ENCODE measurements at regions not wholly inside any gene's neighbourhood (a gene's known extent, or its start where the extent isn't known, plus 50 kb on each side); places are given as distances from the start of the nearest gene placed in this dataset.
"Not testable (repeated sequence)": the region's sequence is repeated elsewhere in the genome, so short reads cannot be mapped to it uniquely, and the experiment has no call there.

DNA sequence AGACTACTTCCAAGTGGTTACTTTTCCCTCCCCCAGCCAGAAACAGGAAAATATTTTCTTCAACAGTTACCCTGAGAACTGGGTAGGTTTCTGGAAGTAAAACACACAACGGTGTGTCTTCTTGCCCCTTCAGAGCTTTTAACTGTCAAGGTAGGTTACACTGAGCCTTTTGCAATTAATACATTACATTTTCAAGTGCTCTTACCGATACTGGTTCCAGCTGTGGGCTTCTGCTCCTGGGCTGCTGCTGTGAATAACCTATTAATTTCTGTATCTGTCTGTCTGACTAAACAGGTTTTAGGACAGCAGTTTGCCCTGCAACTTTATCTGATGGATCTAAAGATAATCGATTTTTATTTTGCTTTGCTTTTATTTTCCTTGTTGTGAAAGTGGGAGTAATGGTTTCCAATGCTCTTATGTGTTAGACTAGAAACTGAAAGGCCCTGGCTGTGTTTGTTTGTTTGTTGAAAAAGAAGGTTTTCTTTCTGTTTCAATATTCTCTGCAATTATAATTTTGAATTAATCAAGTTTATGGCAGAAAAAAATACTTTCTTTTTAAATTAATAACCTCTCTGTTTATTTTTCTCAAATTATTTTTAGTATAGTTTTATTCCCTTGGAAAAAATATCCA is 196.7 kb upstream of the SLITRK6 start:
- Histone ChIP-seq H3K27ac (ENCODE audit: low read depth, low read length) (no peak overlapping the region), H3K4me1 (ENCODE audit: control insufficient read depth in 5 of 5, insufficient read depth in 5 of 5, low read length in 5 of 5) (no peaks in the 10 kb centered on the region), H3K27me3 (ENCODE audit: control insufficient read depth in 5 of 5, insufficient read depth in 4 of 5, low read length in 5 of 5) (no peaks in the 10 kb centered on the region), H3K9me3 (ENCODE audit: control insufficient read depth in 5 of 5, low read length in 5 of 5) (no peaks in the 10 kb centered on the region), H3K4me3 (ENCODE audit: low read depth in 1 of 5, low read length in 5 of 5) (no peak overlapping the region), H3K9ac (ENCODE audit: low read length in 5 of 5) (no peak overlapping the region), H3K36me3 (ENCODE audit: control insufficient read depth in 5 of 5, insufficient read depth in 5 of 5, low read length in 5 of 5) (no peaks in the 10 kb centered on the region)

DNA sequence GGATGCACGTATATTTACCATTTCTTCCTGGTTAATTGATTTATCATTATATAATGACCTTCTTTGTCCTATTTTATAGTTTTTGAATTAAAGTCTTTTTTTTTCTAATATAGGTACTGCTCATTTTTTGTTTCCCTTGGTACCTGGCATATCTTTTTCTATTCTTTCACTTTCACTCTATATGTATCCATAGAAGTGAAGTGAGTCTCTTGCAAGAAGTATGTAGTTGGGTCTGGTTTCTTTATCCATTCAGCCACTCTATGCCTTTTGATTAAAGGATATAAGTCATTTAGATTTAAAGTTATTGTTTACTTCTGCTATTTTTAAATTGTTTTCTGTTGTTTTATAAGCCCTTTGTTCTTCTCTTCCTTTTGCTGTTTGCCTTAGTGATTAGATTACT is 194.3 kb upstream of the SLITRK6 start:
- no peaks in the 10 kb centered on the region for H3K4me1 ChIP-seq (ENCODE audit: control insufficient read depth in 5 of 5, insufficient read depth in 5 of 5, low read length in 5 of 5)
- no peaks in the 10 kb centered on the region for H3K9me3 ChIP-seq (ENCODE audit: control insufficient read depth in 5 of 5, low read length in 5 of 5)
- no peak overlapping the region for H3K4me3 ChIP-seq (ENCODE audit: low read depth in 1 of 5, low read length in 5 of 5)
- H3K36me3 ChIP-seq (ENCODE audit: control insufficient read depth in 5 of 5, insufficient read depth in 5 of 5, low read length in 5 of 5): no peaks in the 10 kb centered on the region
- H3K27me3 ChIP-seq (ENCODE audit: control insufficient read depth in 5 of 5, insufficient read depth in 4 of 5, low read length in 5 of 5): no peaks in the 10 kb centered on the region
- H3K27ac ChIP-seq (ENCODE audit: low read depth, low read length): no peak overlapping the region
- H3K9ac ChIP-seq (ENCODE audit: low read length in 5 of 5): no peak overlapping the region

DNA sequence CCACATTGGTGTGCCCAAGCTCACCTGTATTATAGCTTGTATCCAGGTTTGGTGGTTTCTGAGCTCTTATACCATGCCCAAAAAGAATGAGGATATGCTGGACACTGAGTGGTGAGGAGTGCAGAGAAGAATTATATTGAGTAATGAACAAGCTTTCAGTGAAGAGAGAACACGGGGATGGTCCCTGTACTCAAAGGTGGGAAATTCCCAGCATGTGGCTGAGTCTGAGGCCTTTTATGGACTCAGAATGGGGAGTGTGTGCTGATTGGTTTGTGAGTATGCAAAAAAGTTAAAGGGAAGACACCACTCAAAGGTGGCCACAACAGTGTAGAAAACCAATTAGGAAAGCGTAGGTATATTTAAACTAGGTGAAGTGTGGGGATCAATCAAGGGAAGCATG is 191.2 kb upstream of the SLITRK6 start:
- Histone ChIP-seq H3K36me3 (ENCODE audit: control insufficient read depth in 5 of 5, insufficient read depth in 5 of 5, low read length in 5 of 5) (no peaks in the 10 kb centered on the region), H3K27ac (ENCODE audit: low read depth, low read length) (no peak overlapping the region)

DNA sequence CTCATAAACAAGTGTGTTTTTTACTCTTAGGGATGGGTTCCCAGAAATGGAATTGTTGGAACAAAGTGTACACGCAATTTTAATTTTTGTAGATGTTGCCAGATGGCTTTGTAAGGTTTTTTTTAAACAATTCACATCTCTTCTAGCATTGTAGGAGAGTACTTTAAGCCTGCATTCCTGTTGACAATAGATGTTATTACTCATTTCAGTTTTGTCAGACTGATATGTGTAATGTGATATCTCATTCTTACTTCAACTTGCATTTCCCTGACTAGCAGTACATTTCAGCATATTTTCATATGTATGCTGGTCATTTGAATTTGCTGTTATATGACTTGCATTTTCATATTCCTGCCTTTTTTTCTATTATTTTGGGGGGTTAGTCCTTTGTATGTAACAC is 186.6 kb upstream of the SLITRK6 start:
- Histone ChIP-seq H3K4me1 (ENCODE audit: control insufficient read depth in 5 of 5, insufficient read depth in 5 of 5, low read length in 5 of 5) (no peaks in the 10 kb centered on the region), H3K36me3 (ENCODE audit: control insufficient read depth in 5 of 5, insufficient read depth in 5 of 5, low read length in 5 of 5) (no peaks in the 10 kb centered on the region)

More for the DNA sequence above, 191.2 kb upstream of the SLITRK6 start:
- Histone ChIP-seq H3K4me1 (ENCODE audit: control insufficient read depth in 5 of 5, insufficient read depth in 5 of 5, low read length in 5 of 5) (no peaks in the 10 kb centered on the region), H3K27me3 (ENCODE audit: control insufficient read depth in 5 of 5, insufficient read depth in 4 of 5, low read length in 5 of 5) (no peaks in the 10 kb centered on the region), H3K4me3 (ENCODE audit: low read depth in 1 of 5, low read length in 5 of 5) (no peak overlapping the region), H3K9ac (ENCODE audit: low read length in 5 of 5) (no peak overlapping the region), H3K9me3 (ENCODE audit: control insufficient read depth in 5 of 5, low read length in 5 of 5) (no peaks in the 10 kb centered on the region)

DNA sequence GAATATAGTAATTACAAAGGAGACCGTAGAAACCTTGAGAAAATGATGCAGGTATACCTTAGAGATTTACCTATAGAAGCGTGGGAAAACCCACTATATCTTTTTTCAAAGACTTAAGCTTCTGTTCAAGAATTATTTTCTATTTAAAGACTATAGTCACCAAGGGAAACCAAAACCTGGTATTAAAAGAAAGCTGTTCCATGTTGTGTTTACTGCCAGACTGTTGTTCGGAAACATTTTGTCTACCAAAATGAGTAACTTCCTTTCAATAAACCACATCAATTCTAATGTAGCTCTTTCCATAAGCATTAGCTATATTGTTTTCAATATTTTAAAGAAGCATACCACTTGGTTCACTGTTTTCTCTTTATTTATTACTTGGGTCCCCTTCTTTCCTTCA is 182.9 kb upstream of the SLITRK6 start:
- no peak overlapping the region for H3K9ac ChIP-seq (ENCODE audit: low read length in 5 of 5)
- H3K27me3 ChIP-seq (ENCODE audit: control insufficient read depth in 5 of 5, insufficient read depth in 4 of 5, low read length in 5 of 5): no peaks in the 10 kb centered on the region
- H3K36me3 ChIP-seq (ENCODE audit: control insufficient read depth in 5 of 5, insufficient read depth in 5 of 5, low read length in 5 of 5): no peaks in the 10 kb centered on the region
- no peak overlapping the region for H3K27ac ChIP-seq (ENCODE audit: low read depth, low read length)
- H3K4me1 ChIP-seq (ENCODE audit: control insufficient read depth in 5 of 5, insufficient read depth in 5 of 5, low read length in 5 of 5): no peaks in the 10 kb centered on the region
- no peak overlapping the region for H3K4me3 ChIP-seq (ENCODE audit: low read depth in 1 of 5, low read length in 5 of 5)
- H3K9me3 ChIP-seq (ENCODE audit: control insufficient read depth in 5 of 5, low read length in 5 of 5): peaks cover 0 to 4% (median 0%) of the 10 kb centered on the region in 5 donors

More for the DNA sequence above, 186.6 kb upstream of the SLITRK6 start:
- Histone ChIP-seq H3K27me3 (ENCODE audit: control insufficient read depth in 5 of 5, insufficient read depth in 4 of 5, low read length in 5 of 5) (no peaks in the 10 kb centered on the region), H3K4me3 (ENCODE audit: low read depth in 1 of 5, low read length in 5 of 5) (no peak overlapping the region), H3K9ac (ENCODE audit: low read length in 5 of 5) (no peak overlapping the region), H3K9me3 (ENCODE audit: control insufficient read depth in 5 of 5, low read length in 5 of 5) (no peaks in the 10 kb centered on the region), H3K27ac (ENCODE audit: low read depth, low read length) (no peak overlapping the region)

DNA sequence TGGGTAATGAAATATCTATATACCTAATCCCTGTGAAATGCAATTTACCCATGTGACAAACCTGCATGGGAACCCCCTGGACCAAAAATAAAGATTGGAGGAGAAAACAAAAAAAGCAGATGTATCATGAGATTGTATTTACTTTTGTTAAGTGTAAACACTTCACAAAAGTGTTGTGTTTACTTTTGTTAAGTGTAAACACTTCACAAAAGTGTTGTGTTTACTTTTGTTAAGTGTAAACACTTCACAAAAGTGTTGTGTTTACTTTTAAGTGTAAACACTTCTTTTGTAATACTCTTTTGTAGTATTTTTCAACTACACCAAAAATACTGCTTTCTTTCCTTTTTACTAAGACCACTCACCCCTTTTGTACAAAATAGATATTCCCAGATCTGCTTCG is 181.2 kb upstream of the SLITRK6 start:
- H3K9me3 ChIP-seq (ENCODE audit: control insufficient read depth in 5 of 5, low read length in 5 of 5); H3K27ac ChIP-seq (ENCODE audit: low read depth, low read length); H3K36me3 ChIP-seq (ENCODE audit: control insufficient read depth in 5 of 5, insufficient read depth in 5 of 5, low read length in 5 of 5); H3K4me1 ChIP-seq (ENCODE audit: control insufficient read depth in 5 of 5, insufficient read depth in 5 of 5, low read length in 5 of 5); H3K4me3 ChIP-seq (ENCODE audit: low read depth in 1 of 5, low read length in 5 of 5); H3K9ac ChIP-seq (ENCODE audit: low read length in 5 of 5); H3K27me3 ChIP-seq (ENCODE audit: control insufficient read depth in 5 of 5, insufficient read depth in 4 of 5, low read length in 5 of 5): not testable (repeated sequence)

DNA sequence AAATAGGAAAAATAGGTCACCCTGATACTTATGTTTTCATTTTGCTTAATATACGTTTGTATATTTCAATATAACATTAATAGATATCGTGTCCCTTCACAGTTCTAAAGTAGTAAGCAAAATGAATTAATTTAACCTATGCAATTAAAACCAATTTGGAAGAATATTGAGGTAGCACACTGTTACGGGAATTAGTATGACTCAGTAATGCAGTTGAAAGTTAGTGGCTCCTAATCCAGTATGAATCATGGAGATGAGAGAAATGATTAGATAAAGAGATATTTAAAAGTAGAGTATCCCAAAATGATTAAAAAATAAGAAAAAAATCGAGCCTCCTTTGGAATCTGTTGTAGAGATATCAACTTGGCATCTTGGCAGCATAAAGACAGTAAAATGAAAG is 177.0 kb upstream of the SLITRK6 start:
- H3K9ac ChIP-seq (ENCODE audit: low read length in 5 of 5): no peak overlapping the region
- H3K4me1 ChIP-seq (ENCODE audit: control insufficient read depth in 5 of 5, insufficient read depth in 5 of 5, low read length in 5 of 5): no peaks in the 10 kb centered on the region
- no peak overlapping the region for H3K27ac ChIP-seq (ENCODE audit: low read depth, low read length)
- H3K4me3 ChIP-seq (ENCODE audit: low read depth in 1 of 5, low read length in 5 of 5): no peak overlapping the region
- H3K36me3 ChIP-seq (ENCODE audit: control insufficient read depth in 5 of 5, insufficient read depth in 5 of 5, low read length in 5 of 5): no peaks in the 10 kb centered on the region
- H3K27me3 ChIP-seq (ENCODE audit: control insufficient read depth in 5 of 5, insufficient read depth in 4 of 5, low read length in 5 of 5): no peaks in the 10 kb centered on the region
- H3K9me3 ChIP-seq (ENCODE audit: control insufficient read depth in 5 of 5, low read length in 5 of 5): peaks cover 0 to 4% (median 0%) of the 10 kb centered on the region in 5 donors

DNA sequence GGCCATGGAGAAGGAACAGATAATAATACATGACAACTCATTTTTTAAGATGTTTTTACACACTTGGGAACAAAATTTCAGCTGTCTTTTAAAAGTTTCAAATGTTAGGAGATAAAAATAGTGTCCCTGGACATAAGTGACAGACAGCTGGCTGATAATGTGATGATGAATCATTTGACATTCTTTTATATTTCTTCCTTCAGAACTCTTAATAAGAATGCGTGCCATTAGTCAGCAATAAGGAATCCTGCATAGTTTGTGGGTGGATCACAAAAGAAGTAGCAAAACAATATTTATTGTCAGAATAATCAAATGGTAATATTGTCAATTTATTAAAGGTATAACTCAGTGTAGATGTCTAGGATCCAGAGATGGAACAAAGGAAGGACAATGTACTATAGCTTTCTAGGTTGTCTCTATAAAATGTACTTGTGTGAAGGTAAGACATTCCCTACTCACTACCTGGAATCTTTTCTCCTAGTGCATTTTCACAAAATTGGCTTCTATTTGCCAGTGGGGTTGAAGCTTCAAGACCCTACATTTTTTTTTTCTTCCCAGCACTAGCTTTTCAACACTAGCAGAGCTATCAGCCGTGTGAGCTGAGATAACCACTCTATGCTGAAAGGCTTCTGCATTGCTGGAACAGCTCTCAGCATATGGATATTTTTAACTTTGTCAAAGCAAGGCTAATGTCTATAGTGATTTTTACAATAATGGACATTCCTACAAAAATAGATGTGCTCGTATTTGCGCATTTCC is 175.6 kb upstream of the SLITRK6 start:
- Histone ChIP-seq H3K27ac (ENCODE audit: low read depth, low read length) (no peak overlapping the region), H3K4me1 (ENCODE audit: control insufficient read depth in 5 of 5, insufficient read depth in 5 of 5, low read length in 5 of 5) (no peaks in the 10 kb centered on the region), H3K36me3 (ENCODE audit: control insufficient read depth in 5 of 5, insufficient read depth in 5 of 5, low read length in 5 of 5) (no peaks in the 10 kb centered on the region), H3K27me3 (ENCODE audit: control insufficient read depth in 5 of 5, insufficient read depth in 4 of 5, low read length in 5 of 5) (no peaks in the 10 kb centered on the region), H3K4me3 (ENCODE audit: low read depth in 1 of 5, low read length in 5 of 5) (no peak overlapping the region), H3K9me3 (ENCODE audit: control insufficient read depth in 5 of 5, low read length in 5 of 5) (no peaks in the 10 kb centered on the region), H3K9ac (ENCODE audit: low read length in 5 of 5) (no peak overlapping the region)

DNA sequence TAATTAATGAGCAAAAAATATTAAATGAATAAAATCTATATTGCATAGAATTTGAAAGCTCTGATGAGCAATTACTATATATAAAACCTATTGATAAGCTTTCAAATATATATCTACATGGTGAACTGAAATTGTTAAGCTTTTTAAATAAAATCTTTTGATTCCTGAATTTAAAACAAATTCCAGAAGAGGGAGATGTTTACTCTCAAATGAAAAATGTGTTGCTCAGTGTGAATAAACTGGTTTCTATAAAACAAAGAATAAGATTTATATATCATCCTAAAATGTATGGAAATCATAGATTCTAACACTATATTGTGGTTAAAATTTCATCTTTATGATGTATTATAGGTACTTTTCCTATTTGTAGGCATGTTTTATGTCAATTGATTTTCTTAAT is 171.5 kb upstream of the SLITRK6 start:
- Histone ChIP-seq H3K9ac (ENCODE audit: low read length in 5 of 5) (no peak overlapping the region), H3K9me3 (ENCODE audit: control insufficient read depth in 5 of 5, low read length in 5 of 5) (no peaks in the 10 kb centered on the region), H3K27ac (ENCODE audit: low read depth, low read length) (no peak overlapping the region), H3K4me3 (ENCODE audit: low read depth in 1 of 5, low read length in 5 of 5) (no peak overlapping the region), H3K27me3 (ENCODE audit: control insufficient read depth in 5 of 5, insufficient read depth in 4 of 5, low read length in 5 of 5) (no peaks in the 10 kb centered on the region), H3K4me1 (ENCODE audit: control insufficient read depth in 5 of 5, insufficient read depth in 5 of 5, low read length in 5 of 5) (no peaks in the 10 kb centered on the region), H3K36me3 (ENCODE audit: control insufficient read depth in 5 of 5, insufficient read depth in 5 of 5, low read length in 5 of 5) (no peaks in the 10 kb centered on the region)

DNA sequence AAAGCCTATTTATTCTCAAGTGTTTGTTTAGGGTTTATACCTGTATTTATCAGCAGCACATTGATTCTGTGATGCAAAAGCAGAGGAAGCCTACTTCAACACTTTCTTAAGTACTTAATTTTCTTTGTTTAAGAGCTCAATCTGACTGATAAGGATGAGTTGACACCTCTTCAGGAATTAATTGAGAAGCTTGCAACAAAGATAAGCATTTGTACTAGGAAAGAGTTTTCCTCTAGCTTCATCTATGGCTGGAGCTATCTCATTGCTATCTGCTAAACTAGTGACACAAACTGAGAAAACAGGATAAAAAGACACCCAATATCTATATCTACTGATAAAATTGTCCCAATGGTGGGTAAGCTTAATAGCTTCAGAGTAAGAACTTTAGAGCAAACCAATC is 170.1 kb upstream of the SLITRK6 start:
- no peaks in the 10 kb centered on the region for H3K9me3 ChIP-seq (ENCODE audit: control insufficient read depth in 5 of 5, low read length in 5 of 5)
- no peaks in the 10 kb centered on the region for H3K27me3 ChIP-seq (ENCODE audit: control insufficient read depth in 5 of 5, insufficient read depth in 4 of 5, low read length in 5 of 5)
- no peak overlapping the region for H3K27ac ChIP-seq (ENCODE audit: low read depth, low read length)
- no peak overlapping the region for H3K9ac ChIP-seq (ENCODE audit: low read length in 5 of 5)
- no peaks in the 10 kb centered on the region for H3K4me1 ChIP-seq (ENCODE audit: control insufficient read depth in 5 of 5, insufficient read depth in 5 of 5, low read length in 5 of 5)
- H3K36me3 ChIP-seq (ENCODE audit: control insufficient read depth in 5 of 5, insufficient read depth in 5 of 5, low read length in 5 of 5): no peaks in the 10 kb centered on the region
- no peak overlapping the region for H3K4me3 ChIP-seq (ENCODE audit: low read depth in 1 of 5, low read length in 5 of 5)
